ENCODE measurements at regions not wholly inside any gene's neighbourhood (a gene's known extent, or its start where the extent isn't known, plus 50 kb on each side); places are given as distances from the start of the nearest gene placed in this dataset.

GRCh38 chr6:133804265-133804664 is 84.6 kb upstream of the TCF21 start:
- no peak overlapping the region for H2AFZ ChIP-seq (ENCODE audit: low read length)
- no peaks in the 10 kb centered on the region for H3K36me3 ChIP-seq (ENCODE audit: control insufficient read depth, insufficient read depth, low read length)
- TF ChIP-seq CTCF (conservative IDR thresholded peaks at IDR 0.05 in 1 of 2, IDR thresholded peaks at IDR 0.05 in 1 of 2; ENCODE audit: low read depth in 1 of 2, low read length in 2 of 2) (no peak), EZH2 (IDR thresholded peaks at IDR 0.05; ENCODE audit: low read length, missing control alignments) (no peak)
- no peak overlapping the region for H3K4me3 ChIP-seq (replicated peaks in 1 of 4; ENCODE audit: control extremely low read depth in 1 of 4, insufficient read depth in 1 of 4, low read depth in 3 of 4, low read length in 4 of 4)
- peak; percentile 45 to 62 for DNase-seq (ENCODE audit: low read depth in 2 of 2)
- H3K4me1 ChIP-seq (ENCODE audit: control insufficient read depth, extremely low read depth, insufficient read depth, low read length), result no peaks in the 10 kb centered on the region
- no peaks in the 10 kb centered on the region for H3K79me2 ChIP-seq (ENCODE audit: control insufficient read depth, insufficient read depth, low read length)
- no peak overlapping the region for H3K9ac ChIP-seq (ENCODE audit: insufficient read depth, low read length)
- no peaks in the 10 kb centered on the region for H3K27me3 ChIP-seq (ENCODE audit: control insufficient read depth, insufficient read depth, low read length)
- no peak overlapping the region for H3K4me2 ChIP-seq (ENCODE audit: extremely low read depth, insufficient read depth, low read length)
- H3K27ac ChIP-seq (ENCODE audit: insufficient read depth, low read length), result no peak overlapping the region
- H4K20me1 ChIP-seq (ENCODE audit: control insufficient read depth, extremely low read depth, insufficient read depth, low read length), result no peaks in the 10 kb centered on the region
- no peaks in the 10 kb centered on the region for H3K9me3 ChIP-seq (ENCODE audit: control insufficient read depth, insufficient read depth, low read depth, low read length)

GRCh38 chr6:133805876-133806275 is 83.0 kb upstream of the TCF21 start:
- TF ChIP-seq EZH2 (IDR thresholded peaks at IDR 0.05; ENCODE audit: low read length, missing control alignments), result no peak
- TF ChIP-seq CTCF (conservative IDR thresholded peaks at IDR 0.05 in 1 of 2, IDR thresholded peaks at IDR 0.05 in 1 of 2; ENCODE audit: low read depth in 1 of 2, low read length in 2 of 2), result no peak
- no peaks in the 10 kb centered on the region for H3K4me1 ChIP-seq (ENCODE audit: control insufficient read depth, extremely low read depth, insufficient read depth, low read length)
- no peak for DNase-seq (ENCODE audit: low read depth in 2 of 2)

GRCh38 chr6:133806382-133807140 is 82.4 kb upstream of the TCF21 start:
- H3K4me1 ChIP-seq (ENCODE audit: control insufficient read depth, extremely low read depth, insufficient read depth, low read length), result no peaks in the 10 kb centered on the region
- H3K9me3 ChIP-seq (ENCODE audit: control insufficient read depth, insufficient read depth, low read depth, low read length), result no peaks in the 10 kb centered on the region
- no peak overlapping the region for H2AFZ ChIP-seq (ENCODE audit: low read length)
- H3K4me2 ChIP-seq (ENCODE audit: extremely low read depth, insufficient read depth, low read length), result no peak overlapping the region
- H3K27me3 ChIP-seq (ENCODE audit: control insufficient read depth, insufficient read depth, low read length), result no peaks in the 10 kb centered on the region
- peak; percentile 26 to 50 for DNase-seq (ENCODE audit: low read depth in 2 of 2)
- no peak overlapping the region for H3K27ac ChIP-seq (ENCODE audit: insufficient read depth, low read length)
- H3K79me2 ChIP-seq (ENCODE audit: control insufficient read depth, insufficient read depth, low read length), result no peaks in the 10 kb centered on the region
- H3K9ac ChIP-seq (ENCODE audit: insufficient read depth, low read length), result no peak overlapping the region
- H4K20me1 ChIP-seq (ENCODE audit: control insufficient read depth, extremely low read depth, insufficient read depth, low read length), result no peaks in the 10 kb centered on the region
- TF ChIP-seq CTCF (conservative IDR thresholded peaks at IDR 0.05 in 1 of 2, IDR thresholded peaks at IDR 0.05 in 1 of 2; ENCODE audit: low read depth in 1 of 2, low read length in 2 of 2) (no peak), EZH2 (IDR thresholded peaks at IDR 0.05; ENCODE audit: low read length, missing control alignments) (no peak)
- H3K36me3 ChIP-seq (ENCODE audit: control insufficient read depth, insufficient read depth, low read length), result no peaks in the 10 kb centered on the region
- H3K4me3 ChIP-seq (replicated peaks in 1 of 4; ENCODE audit: control extremely low read depth in 1 of 4, insufficient read depth in 1 of 4, low read depth in 3 of 4, low read length in 4 of 4), result no peak overlapping the region

More at GRCh38 chr6:133805876-133806275, 83.0 kb upstream of the TCF21 start:
- Histone ChIP-seq H3K27me3 (ENCODE audit: control insufficient read depth, insufficient read depth, low read length) (no peaks in the 10 kb centered on the region), H3K4me2 (ENCODE audit: extremely low read depth, insufficient read depth, low read length) (no peak overlapping the region), H3K9ac (ENCODE audit: insufficient read depth, low read length) (no peak overlapping the region), H3K79me2 (ENCODE audit: control insufficient read depth, insufficient read depth, low read length) (no peaks in the 10 kb centered on the region), H3K9me3 (ENCODE audit: control insufficient read depth, insufficient read depth, low read depth, low read length) (no peaks in the 10 kb centered on the region), H4K20me1 (ENCODE audit: control insufficient read depth, extremely low read depth, insufficient read depth, low read length) (no peaks in the 10 kb centered on the region), H3K27ac (ENCODE audit: insufficient read depth, low read length) (no peak overlapping the region), H3K4me3 (replicated peaks in 1 of 4; ENCODE audit: control extremely low read depth in 1 of 4, insufficient read depth in 1 of 4, low read depth in 3 of 4, low read length in 4 of 4) (no peak overlapping the region), H3K36me3 (ENCODE audit: control insufficient read depth, insufficient read depth, low read length) (no peaks in the 10 kb centered on the region), H2AFZ (ENCODE audit: low read length) (no peak overlapping the region)

Data from fibroblast of lung (primary cell).